GM12801 (cell line): ENCODE measurements at regions not wholly inside any gene's neighbourhood (a gene's known extent, or its start where the extent isn't known, plus 50 kb on each side); places are given as distances from the start of the nearest gene placed in this dataset.

Source experiments
- TF ChIP-seq, protein P1 (sequence below): IDR thresholded peaks from one replicate; pipeline ENCODE4 v1.5.1; 2011; ENCODE audit warnings: control low read depth; ENCODE audit not compliant: insufficient read length; ENCODE audit errors: extremely low read depth

DNA sequence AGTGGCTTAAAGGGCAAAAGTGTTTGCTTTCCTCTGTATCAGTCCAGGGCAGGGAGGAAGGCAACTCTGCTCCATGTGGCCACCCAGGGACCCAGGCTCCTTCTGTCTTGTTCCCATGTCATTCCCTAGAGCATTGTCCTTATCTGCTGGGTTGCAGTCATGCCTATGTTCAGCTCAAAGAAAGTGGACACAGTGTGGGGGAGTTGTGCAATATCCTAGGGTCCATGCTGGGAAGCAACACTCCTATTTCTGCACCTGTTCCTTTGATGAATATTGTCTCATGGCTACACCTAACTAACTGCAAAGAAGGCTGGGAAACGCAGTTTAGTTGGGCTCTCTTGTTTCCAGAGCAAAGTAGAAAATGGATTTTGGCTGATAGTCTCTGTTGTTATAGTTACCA, 107.0 kb upstream of the OTUD4 start:
- TF ChIP-seq, protein P1, sequence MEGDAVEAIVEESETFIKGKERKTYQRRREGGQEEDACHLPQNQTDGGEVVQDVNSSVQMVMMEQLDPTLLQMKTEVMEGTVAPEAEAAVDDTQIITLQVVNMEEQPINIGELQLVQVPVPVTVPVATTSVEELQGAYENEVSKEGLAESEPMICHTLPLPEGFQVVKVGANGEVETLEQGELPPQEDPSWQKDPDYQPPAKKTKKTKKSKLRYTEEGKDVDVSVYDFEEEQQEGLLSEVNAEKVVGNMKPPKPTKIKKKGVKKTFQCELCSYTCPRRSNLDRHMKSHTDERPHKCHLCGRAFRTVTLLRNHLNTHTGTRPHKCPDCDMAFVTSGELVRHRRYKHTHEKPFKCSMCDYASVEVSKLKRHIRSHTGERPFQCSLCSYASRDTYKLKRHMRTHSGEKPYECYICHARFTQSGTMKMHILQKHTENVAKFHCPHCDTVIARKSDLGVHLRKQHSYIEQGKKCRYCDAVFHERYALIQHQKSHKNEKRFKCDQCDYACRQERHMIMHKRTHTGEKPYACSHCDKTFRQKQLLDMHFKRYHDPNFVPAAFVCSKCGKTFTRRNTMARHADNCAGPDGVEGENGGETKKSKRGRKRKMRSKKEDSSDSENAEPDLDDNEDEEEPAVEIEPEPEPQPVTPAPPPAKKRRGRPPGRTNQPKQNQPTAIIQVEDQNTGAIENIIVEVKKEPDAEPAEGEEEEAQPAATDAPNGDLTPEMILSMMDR, result no peak

DNA sequence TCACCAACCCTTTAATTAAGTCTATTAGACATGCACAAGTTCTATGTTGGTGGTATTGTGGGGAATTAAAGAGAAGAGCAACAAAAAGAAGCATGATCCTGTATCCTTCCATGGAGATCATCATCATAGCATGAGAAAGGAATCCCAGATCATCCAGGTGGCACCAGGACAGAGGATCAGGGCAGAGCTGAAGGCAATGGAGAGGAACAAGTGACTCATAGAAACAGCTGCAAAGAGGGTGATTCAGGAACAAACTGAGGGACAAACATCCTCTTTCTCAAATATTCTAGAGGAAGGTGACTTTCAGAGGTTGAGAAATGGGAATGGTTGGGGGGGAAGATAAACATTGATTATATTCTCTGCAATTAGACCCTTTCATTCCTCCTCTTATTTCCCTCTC, 105.5 kb upstream of the OTUD4 start:
- TF ChIP-seq, protein P1, result no peak

DNA sequence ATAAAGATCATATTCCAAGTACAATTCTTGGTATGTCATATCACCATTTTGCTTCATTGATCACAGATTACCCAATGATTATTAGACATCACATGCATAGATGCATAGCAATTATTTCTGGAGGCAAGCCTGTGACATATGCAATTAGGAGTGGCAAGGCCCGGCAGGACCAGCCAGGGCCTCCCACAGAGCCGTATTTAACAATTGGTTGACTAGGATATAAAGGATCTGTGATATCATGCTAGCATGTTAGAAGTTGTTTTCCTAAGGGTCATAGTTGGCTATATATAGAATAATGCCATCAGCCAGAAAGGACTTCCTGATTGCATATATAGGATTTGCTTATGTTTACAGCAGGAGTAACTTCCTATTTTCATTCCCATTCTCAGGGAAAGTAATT, 103.5 kb upstream of the OTUD4 start:
- TF ChIP-seq, protein P1, result no peak

DNA sequence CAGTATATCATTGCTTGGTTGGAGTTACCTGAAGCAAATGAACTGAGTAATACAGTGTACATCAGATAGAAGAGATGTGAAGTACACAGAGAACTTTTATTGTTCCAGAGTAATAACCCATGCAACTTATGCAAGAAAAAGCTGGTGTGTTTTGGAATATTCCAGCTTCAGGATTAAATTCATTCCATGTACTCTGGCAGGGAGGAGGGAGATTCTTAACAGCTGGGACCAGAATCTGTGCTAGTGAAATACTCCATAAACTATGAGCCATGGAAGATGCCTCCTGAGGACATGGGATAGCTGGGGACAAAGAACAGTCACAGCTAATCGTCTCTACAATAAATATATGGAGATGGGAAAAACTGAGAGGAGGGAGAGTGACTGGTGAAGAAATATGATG, 101.6 kb upstream of the OTUD4 start:
- TF ChIP-seq, protein P1, result no peak

DNA sequence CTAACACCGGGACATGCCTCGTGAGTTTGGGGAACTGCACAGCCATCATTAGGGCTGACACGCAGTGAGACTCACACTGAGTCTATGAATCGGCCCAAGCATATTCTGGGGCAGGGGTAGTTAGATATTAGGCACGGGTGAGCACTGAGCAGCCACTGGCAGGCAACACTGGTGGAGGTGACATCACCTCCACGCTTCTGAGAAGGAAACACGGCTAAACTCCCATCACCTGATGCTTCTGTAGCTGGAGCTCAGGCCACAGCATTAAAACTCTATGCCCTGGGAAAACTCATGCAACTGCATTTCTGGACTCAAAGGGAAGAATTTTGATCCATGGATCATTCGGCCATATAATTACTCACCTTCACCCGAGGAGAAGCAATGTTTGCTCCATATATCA, 100.8 kb upstream of the OTUD4 start:
- TF ChIP-seq, protein P1, result no peak

DNA sequence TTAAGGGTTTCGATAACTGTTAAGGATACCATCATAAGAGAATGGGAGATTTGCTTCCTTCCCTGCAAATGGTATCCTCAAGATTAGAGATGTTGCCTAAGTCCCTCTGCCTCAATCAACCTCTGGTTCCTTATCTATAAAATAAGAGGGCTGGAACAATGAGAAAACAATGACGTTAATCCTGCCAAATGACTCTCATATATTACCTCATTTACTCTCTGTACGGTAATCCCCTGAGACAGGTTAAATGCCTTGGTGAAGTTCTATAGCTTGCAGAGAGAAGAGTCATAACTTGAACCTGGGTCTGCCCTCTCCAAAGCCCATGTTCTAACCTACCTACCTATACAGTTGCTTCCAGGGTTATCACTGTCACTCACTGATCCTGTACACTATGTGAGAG, 100.2 kb upstream of the OTUD4 start:
- TF ChIP-seq, protein P1, result no peak

DNA sequence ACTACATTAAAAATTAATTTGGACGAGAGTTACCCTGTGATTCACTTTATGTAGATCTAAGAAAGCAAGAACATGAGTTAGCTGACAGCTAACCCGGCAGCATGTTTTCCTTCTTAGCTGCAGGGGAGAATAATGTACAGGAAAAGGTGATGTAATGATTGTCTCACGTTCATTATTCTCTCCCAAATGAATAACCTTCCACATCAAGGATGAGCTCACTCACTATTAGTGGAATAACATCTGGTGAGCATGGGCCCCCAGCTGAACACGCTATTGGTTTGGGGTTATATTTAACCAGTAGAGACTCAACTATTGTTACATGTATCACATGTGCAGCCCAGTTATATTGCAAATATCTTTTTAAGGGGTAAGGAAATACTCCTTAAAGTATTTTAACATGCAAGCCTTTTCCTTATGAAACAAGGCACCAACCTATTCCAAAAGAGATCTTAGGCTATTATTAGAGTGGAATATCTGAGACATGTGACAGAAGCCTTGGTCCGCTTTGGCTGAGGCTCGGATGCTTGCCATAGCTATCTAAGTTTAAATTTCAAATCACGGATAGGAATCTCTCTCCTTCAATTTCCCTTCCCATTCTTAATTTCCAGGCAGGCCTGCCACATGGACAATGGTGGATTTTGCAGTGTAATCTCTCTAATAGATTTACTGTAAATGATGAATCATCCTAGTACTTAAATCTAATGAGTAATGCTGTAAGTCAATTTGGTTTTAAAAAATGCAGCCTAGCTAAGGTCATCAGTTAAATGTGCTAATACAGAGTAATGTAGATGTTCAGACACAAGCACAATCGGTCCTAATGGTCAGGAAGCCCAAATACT, 99.0 kb upstream of the OTUD4 start:
- TF ChIP-seq, protein P1, result no peak
